CD4-positive, alpha-beta T cell treated with Interleukin-1 beta for 1 hour (primary cell): ENCODE measurements at regions not wholly inside any gene's neighbourhood (a gene's known extent, or its start where the extent isn't known, plus 50 kb on each side); places are given as distances from the start of the nearest gene placed in this dataset.
"Not testable (repeated sequence)": the region's sequence is repeated elsewhere in the genome, so short reads cannot be mapped to it uniquely, and the experiment has no call there.

Experiments
- DNase-seq, 2 donors: peaks; one replicate each; pipeline ENCODE4 v3.0.0-alpha.2; 2020 to 2022

GRCh38 chr20:22052025-22052650 lies 346.7 kb downstream of the PAX1 start:
- no peak for DNase-seq

- not testable (repeated sequence) for DNase-seq
These were observed 340.6 kb downstream of the PAX1 start for GRCh38 chr20:22045956-22046507.

GRCh38 chr20:22027423-22027822 lies 322.0 kb downstream of the PAX1 start:
- DNase-seq = no peak

- DNase-seq = no peak
These were observed 314.7 kb downstream of the PAX1 start for GRCh38 chr20:22020201-22020600.

GRCh38 chr20:22008456-22008855 lies 303.0 kb downstream of the PAX1 start:
- no peak for DNase-seq

- no peak for DNase-seq
These were observed 300.8 kb downstream of the PAX1 start for GRCh38 chr20:22006306-22006705.

GRCh38 chr20:22005535-22005934 lies 300.1 kb downstream of the PAX1 start:
- no peak for DNase-seq

- DNase-seq = no peak
These were observed 299.5 kb downstream of the PAX1 start for GRCh38 chr20:22004946-22005345.

GRCh38 chr20:22003680-22004079 lies 298.2 kb downstream of the PAX1 start:
- DNase-seq = no peak

GRCh38 chr20:22001886-22002285 lies 296.4 kb downstream of the PAX1 start:
- DNase-seq = no peak

- DNase-seq = no peak
These were observed 290.0 kb downstream of the PAX1 start for GRCh38 chr20:21995461-21995860.

- no peak for DNase-seq
These were observed 288.7 kb downstream of the PAX1 start for GRCh38 chr20:21994203-21994602.

- DNase-seq = no peak
These were observed 277.1 kb downstream of the PAX1 start for GRCh38 chr20:21982559-21982958.

GRCh38 chr20:21981597-21982344 lies 276.3 kb downstream of the PAX1 start:
- no peak for DNase-seq

GRCh38 chr20:21981179-21981578 lies 275.7 kb downstream of the PAX1 start:
- DNase-seq = no peak

GRCh38 chr20:21971436-21971835 lies 266.0 kb downstream of the PAX1 start:
- no peak for DNase-seq

GRCh38 chr20:21968486-21968885 lies 263.0 kb downstream of the PAX1 start:
- no peak for DNase-seq

- DNase-seq = no peak
These were observed 262.0 kb downstream of the PAX1 start for GRCh38 chr20:21967481-21967880.

GRCh38 chr20:21956591-21956990 lies 251.1 kb downstream of the PAX1 start:
- no peak for DNase-seq

GRCh38 chr20:21947406-21947805 lies 241.9 kb downstream of the PAX1 start:
- no peak for DNase-seq

GRCh38 chr20:21944227-21944626 lies 238.8 kb downstream of the PAX1 start:
- DNase-seq = no peak

GRCh38 chr20:21941941-21942805 lies 236.7 kb downstream of the PAX1 start:
- DNase-seq = no peak

- DNase-seq = no peak
These were observed 231.4 kb downstream of the PAX1 start for GRCh38 chr20:21936720-21937380.
